Stimulated activated CD8-positive, alpha-beta memory T cell treated with anti-CD3 and anti-CD28 coated beads, Interleukin-15, amount 100 ng/mL, for 4 hours (primary cell): ENCODE measurements at regions not wholly inside any gene's neighbourhood (a gene's known extent, or its start where the extent isn't known, plus 50 kb on each side); places are given as distances from the start of the nearest gene placed in this dataset.

Source experiments
- DNase-seq, 2 donors: peaks; one replicate each; pipeline ENCODE4 v3.0.0-alpha.2; 2020; ENCODE audit warnings: low read depth in 2 of 2

DNA sequence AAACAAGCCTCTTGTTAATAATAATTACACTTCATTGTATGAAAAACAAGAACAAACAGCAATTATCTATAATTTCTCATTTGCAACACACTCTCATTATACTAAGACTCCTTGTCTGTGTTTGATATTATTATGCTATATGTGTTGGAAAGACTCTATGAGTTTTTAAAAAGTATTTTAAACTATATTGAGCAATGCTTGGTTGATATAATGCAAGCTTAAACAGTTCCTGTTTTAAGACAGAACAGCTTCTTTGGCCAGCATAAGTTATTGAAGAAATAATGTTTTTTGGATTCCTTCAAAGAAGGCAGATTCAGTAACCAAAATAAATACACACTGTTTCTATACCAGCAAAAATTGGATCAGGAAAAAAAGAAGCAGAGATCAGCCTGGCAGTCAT lies 871.4 kb downstream of the MAT2B start:
- no peak for DNase-seq

DNA sequence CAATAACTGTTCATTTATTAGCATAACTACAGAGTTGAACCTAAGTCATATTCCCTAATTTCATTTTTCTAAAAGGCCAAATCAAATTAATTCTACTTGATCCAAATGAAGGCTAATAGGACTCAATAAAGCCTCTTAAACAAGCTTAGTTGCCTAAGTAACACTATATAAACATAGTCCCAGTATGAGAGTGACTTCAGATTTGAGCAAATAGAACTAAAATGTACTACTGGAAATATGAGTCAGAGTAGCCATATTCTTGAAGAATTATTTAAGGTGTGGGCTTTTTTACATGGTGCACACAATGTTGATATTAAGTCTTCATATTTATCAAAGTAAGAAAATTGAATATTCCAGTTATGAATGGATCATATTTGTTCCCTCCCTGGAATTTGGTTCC lies 872.3 kb downstream of the MAT2B start:
- no peak for DNase-seq

DNA sequence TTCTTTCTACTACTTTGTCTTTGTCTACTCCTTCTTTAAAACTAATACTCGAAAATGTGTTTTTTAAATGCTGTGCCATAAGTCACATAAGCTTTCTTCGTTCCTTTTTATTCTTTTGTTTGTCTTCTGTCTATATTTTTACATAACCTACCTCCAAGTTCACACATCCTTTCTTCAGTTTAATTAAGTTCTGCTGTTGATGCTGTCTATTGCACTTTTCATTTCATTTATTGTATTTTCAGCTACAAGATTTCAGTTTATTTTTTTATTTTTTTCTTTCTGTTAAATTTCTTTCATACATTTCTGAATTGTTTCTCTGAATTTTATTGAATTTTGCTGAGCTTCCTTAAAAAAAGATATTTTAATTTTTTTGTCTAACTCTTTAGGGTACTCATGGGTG lies 878.2 kb downstream of the MAT2B start:
- DNase-seq = no peak

DNA sequence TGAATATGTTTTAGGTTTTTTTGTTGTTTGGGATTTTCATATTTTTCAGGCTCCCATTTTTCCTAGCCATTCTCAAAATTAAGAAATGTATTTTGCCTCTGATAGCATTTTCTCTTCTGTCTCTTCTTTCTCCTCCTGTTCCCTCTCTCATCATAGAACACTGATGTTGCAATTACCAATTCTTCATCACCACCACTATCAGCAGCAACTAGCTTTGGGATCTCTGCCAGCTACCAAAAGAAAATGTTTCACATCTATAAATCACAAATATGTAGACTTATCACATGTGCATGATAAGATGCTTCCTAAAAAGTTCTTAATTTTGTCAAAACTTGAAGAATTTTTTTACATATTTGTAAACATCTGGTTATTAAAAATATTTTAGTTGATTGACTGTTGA lies 887.1 kb downstream of the MAT2B start:
- DNase-seq = no peak

DNA sequence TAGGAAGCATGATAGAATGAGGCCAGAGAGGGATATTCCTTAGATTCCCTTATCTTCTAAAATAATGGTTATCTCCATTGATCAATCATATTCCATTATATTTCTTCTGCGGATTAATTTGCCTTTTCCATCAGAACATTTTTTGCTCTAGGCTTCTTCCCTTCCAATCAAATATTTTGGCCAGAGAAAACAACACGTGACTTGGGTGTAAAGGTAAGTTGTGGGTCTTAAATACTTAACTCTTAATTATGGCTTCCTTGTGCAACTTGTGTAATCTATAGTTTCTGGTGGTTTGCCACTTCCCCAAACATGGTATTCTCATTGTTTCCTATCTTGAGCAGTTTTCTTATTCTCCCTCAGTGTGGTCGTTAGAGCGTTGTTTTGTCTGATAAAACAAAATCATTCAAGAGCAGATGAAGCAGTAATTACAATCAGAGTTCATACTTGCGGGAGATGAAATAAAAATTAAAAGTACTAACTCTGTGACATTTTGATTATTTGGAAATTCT lies 889.3 kb downstream of the MAT2B start:
- DNase-seq = no peak

DNA sequence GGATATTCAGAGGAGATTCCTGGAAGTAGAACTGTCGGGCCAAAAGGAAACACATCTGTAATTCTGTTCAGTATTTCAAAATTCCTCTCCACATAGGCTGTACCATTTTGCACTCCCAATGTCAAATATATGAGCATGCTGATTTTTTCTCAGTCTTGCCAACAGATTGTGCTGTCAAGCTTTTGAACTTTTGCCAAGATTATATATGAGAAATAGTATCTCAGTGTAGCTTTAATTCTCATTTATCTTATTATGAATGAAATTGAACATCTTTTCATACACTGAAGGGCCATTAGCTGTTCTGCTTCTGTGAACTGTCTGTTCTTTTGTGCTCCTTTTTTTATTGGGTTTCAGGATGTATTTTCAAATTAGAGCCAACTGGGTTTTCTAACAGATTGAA lies 907.1 kb downstream of the MAT2B start:
- DNase-seq = no peak

DNA sequence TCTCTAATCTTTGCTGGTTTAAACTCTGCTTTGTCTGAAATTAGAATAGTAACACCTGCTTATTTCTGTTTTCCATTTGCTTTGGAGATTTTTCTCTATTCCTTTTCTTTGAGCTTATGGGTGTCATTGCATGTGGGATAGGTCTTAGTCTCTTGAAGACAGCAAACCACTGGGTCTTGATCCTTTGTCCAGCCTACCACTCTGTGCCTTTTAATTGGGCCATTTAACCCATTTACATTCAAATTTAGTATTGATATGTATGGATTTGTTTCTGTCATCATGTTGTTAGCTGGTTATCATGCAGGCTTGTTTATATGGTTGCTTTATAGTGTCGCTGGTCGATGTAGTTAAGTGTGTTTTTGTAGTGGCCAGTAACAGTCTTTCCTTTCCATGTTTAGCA lies 914.7 kb downstream of the MAT2B start:
- DNase-seq = no peak

DNA sequence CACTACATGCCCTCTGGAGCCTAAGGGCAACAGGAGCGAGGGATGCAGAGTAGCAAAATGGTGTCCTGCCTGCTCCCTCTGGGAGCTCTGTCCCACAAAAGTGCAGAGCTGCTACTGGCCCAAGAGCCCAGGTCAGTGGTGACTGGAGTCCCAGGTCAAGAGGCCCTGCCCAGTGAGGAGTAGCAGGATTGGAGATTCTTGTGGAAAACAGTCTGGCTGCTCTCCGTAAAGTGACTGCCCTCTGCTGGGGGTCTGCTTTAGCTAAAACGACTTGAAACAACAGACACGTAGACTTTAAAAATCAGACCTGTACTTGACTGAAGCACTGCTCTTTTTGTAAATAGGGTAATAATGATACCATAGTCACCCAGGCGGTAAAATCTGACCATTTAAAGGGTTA lies 917.0 kb downstream of the MAT2B start:
- no peak for DNase-seq

DNA sequence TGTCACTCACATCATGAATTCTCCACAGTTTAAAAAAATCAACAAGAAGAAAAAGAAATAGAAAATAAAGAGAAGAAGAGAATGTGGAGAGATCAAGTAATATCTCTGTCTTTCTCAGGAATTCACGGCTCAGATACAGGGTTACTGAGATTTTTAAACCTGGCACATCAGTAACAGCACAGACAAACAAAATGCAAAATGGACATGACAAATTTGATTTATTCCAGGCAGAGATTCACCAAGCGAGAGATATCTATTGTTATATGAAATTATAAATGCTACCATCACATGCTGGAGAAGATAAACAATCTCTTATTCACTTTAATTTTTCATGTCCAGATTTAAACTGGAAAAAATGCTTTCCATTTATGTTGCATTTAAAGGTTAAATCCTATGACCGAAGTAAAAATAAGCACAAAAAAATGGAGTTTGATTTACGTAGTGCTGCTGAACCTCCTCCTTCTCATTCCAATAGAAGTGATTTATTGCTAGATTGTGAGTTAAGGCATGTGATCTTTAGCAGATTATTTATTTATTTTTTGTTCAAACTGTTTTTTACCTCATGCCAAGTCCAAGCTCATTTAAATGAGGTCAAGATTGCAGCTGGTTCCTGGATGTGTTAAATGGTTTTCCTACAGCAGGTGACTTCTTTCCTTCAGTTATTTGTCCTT lies 926.4 kb downstream of the MAT2B start:
- DNase-seq = no peak

DNA sequence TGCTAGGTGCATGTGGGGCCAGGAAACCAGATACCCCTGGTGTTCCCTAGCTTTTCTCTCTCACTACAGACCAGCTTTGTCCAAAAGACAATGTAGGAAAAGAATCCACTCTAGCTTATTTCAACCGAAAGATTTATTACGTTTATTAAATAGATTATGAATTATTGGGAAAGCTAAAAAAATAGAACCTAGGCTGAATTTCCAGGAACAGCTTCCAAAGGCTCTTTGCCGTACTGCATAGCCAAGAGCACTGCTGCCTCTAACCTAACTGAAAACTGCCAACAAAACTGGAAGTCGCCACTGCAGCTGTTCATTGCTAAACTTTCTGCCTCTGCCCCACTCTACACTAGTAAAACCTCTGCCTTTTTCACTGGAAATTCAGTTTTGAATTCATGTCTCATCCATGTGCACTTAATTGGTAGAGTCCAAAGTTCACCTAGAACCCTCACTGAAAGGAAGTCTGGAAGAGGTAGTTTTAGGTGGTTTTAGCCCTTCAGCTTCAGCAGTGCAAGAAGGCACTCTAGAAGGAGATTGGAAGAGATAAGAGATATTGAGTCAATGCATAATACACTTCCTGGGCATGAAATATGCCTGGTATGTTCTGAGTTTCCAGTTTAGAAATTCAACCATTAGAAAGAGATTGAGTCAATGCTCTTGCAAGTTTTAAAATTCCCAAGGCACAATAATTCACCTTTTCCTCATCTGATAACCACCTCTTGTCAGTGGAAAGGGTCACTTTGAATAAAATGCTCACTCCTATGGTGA lies 927.9 kb downstream of the MAT2B start:
- DNase-seq = no peak

DNA sequence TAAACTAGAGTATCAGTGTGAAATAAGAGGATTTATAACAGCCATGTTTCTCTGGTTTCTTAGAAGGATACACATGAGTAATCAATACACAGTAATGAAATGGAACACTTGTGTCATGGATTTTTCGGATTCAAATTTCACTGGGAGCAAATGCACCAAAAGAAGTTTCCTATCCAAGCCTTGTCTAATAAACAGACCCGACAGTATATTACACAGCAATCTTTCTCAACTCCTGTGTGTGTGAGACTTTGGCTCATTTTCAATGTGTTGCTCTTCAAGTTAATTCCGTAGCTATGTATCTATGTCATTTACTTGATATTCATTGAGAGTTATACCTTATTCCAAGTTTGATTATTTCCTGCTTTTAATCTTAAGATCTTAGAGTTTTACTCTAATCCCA lies 930.2 kb downstream of the MAT2B start:
- DNase-seq = no peak

DNA sequence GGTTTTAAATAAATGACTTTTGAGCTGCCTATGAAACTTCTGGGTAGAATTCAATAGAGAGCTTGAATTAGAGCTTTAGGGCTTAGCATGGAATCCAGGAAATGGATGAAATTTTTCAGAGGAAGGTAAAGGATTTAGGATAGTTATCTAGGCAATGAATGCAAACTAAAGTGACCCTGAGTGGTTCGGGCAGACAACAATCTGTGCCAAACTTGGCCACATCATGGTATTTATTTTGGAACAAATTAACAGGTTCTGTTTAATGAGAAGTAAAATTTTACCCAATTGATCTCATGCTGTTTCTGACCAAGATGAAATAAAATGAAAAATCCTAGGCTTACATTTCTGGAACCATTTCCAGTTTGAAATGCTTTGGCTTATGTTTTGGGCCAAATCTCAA lies 934.4 kb downstream of the MAT2B start:
- no peak for DNase-seq

DNA sequence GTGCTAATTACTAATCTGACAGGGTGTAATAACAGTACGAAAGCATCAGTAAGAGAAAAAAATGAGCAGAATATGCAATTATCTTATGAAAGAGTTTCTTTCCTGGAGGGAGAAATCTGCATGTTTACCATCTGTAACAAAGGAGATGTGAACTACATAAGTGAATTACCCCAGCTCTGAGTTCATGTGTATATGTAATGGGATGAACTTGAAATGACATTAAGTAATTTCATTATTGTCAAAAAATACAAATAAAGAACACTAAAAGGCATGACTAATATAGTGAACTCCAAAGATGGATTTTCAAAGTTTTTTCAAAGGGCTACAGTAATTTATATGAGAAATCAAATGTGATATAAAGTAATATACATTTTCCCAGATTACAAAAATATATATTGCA lies 944.0 kb downstream of the MAT2B start:
- DNase-seq = no peak

DNA sequence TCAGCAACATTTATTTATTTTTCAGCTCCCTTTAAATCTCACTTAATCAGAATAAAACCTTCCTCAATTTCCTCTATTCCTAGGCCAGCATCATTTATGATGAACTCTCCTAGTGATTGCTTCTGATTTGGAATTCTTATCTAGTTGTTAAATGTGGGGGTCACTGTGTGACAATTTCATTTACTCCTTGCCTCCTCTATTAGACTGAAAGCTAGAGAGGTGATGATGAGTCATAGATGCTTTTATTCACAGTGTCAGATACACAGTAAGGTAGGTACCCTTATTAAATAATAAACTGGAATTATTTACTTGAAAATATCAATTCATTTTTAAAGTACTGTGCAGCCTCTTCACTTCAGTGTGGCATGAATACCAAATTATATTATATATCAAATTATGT lies 960.6 kb downstream of the MAT2B start:
- DNase-seq = no peak

DNA sequence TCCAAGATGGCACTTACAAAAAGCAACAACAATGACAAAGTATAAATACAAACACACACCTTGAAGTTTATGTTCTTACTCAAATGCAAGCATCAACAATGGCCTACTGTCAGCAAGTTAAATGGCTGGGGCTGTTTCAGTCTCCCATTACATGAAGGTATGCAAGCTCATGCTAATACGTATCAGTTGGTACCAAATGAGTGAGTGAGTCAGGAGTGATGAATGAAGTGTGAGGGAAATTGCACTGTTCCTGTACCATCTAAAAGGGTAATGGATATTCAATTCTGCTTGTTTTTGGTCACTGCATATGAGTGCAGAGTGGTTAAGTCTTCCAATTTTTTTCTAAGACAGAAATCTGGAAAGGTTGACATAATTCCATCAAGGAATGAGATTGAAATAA lies 964.9 kb downstream of the MAT2B start:
- DNase-seq = no peak

DNA sequence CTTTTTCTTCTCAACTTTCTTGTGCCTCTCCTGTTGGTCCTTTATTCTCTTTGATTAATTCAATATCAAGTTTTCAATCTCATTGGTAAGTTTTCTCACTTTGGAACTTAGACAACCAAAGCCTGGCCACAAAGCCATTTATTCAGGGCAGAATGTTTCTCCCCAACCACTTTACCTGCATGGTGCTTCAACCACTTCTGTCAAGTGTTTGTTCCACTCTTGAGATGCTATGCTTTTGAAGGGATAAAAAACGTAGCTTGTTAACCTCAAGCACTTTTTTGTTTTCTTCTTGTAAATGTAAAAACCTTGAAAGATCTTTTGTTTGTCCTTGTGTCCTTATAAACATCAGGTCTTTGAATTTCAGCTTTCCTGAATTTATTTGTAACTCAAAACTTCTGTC lies 966.7 kb downstream of the MAT2B start:
- DNase-seq = no peak

DNA sequence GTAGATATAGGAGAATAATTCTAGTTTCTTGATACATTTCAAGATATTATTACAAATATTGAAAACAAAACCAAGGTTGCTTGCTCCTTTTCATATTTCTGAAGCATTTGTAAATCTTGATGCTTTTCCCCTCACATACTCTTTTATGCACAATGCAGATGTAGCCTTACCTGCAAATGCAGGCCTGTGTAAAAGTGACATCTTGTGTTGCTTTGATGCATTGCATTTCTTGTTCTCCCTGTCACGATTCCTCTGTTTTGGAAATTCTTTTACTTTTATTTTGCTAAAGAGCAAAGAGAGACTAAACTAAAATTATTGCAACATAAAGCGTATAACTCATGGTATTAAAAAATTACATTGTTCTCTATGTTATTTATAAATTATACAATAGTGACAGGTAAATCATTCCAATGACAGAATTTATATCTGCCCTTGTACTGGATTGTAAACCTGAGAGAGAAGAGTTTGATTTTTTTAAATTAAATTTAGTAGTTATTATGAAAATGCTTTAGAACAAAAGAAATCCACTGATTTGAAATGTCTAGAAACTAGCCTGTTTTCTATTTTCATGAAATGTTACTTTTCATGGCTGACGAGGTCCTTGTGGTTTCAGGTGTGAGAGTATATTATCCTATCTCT lies 970.0 kb downstream of the MAT2B start:
- no peak for DNase-seq

DNA sequence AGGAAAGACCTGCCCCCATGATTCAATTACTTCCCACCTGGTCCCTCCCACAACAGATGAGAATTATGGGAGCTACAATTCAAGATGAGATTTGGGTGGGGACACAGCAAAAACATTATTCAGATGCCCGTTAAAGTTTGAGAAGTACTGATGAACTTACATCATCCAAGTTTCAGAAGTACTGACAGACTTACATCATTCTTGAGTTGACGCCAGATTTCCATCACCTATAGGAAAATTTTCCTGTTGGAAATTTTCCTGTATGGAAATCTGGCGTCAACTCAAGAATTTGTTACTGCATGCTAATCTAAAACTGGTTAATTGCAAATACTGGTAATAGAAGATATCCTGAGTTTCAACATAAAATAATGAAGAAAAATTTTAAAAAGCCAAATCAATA lies 975.9 kb downstream of the MAT2B start:
- no peak for DNase-seq

DNA sequence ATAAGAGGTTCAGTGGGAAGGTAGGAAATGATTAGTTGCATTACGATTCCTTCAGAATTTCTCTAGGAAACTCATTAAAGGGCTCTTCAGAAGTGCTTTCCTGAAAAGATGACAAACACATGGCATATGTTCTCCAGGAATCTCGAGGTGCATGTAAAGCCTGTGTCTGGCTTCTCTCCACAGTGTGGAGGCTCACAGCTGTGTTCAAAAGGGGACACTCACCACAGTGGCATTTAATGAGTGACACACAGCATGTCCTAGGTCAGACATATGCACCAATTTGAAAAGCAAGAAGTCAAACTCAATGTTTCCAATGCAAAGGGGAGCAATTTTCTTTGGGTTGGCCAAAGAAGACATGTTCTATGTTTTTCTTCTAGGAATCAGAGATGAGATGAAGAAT lies 976.9 kb downstream of the MAT2B start:
- no peak for DNase-seq

DNA sequence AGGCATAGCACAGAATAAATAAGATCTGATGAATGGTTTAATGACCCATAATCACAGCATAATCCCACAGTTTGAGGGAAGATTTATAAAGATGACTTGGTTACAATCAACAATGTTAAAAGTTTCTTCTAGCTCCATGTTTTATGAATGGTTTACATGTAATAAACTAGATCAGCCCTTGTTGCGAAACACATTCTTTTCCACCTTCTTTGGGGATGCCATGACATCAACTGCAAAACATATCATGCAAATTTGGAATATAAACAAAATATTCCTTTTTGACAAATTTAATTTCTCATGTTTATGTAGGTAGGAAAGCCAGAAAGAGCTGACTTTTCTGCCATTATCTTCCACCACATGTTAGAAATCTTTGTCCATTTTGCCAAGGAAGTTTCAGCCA lies 979.5 kb downstream of the MAT2B start:
- no peak for DNase-seq

DNA sequence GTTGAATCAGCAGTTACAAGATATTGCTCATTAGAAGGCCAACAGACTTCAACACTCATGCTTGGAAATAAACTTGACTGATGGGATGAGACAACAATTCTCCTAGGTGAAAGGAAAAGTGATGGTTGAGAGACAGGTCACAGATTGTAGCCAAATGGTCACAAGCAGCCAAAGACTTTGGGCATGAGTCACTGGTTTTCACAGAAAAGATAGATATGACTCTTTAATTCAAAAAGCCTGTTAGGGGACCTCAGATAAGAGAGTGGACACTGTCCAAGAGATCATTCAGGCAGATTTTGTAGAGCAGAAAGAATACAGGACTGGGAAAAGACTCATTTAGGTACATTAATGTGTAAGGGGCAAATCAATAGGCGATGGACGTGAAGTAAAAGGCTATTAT lies 982.5 kb downstream of the MAT2B start:
- no peak for DNase-seq

DNA sequence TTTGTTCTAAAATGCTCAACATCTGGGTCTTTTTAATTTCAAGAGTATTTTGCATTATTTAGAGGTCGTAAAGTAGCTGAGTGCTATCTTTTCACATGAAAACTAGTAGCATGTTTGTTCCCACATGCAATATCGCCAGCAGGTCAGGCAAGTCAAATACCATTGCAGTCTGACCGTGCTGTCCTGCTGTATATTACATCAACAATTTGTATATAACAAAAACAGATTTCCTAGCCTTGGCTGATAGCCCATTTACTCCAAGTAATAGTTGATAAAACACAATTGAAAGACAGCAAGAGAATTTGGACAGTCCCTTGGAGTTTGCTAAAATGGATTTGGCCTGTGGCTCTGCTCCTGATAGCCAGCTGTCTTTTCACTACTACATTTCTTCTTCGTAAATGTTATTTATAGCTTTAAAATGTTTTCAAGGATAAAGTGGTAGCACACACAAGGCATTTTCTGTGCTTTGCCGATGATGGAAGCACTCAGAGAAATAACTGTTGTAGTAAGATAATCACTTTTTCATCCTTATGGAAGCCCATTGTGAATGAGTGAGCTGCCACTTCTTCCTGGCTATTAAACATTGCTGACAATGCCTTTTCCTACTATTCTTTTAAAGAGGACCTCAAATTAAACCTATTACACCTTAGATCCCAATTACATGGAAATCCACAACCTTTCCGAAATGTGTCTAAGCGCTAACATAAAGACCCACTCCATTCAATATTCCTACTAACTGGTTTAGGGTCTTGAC lies 992.1 kb downstream of the MAT2B start:
- no peak for DNase-seq
